MCF 10A (cell line): ENCODE measurements at regions not wholly inside any gene's neighbourhood (a gene's known extent, or its start where the extent isn't known, plus 50 kb on each side); places are given as distances from the start of the nearest gene placed in this dataset.

Source experiments
- BruUV-seq: library from RNA; stranded (reverse); fragments of 400-500 nt; replicated peaks from 2 replicates; lab custom pipeline; 2021; lab: Mats Ljungman, UMichigan
- CTCF ChIA-PET: fragments of 300-600 bp; sonication (Branson Sonifier 250); formaldehyde crosslinking; extraction: SDS; loops from one replicate; lab custom pipeline; 2021; ENCODE audit warnings: antibody characterized with exemption, inconsistent platforms; lab: Yijun Ruan, JAX
- POLR2A ChIA-PET: fragments of 300-600, 350-650 bp; sonication (Branson Sonifier 250); formaldehyde crosslinking; extraction: SDS; loops from one replicate; lab custom pipeline; 2020; ENCODE audit warnings: antibody characterized with exemption, inconsistent platforms; lab: Yijun Ruan, JAX
- DNase-seq: peaks from one replicate; pipeline ENCODE4 v3.0.0-alpha.2; 2018; ENCODE audit not compliant: unreplicated experiment
- H3K27ac Mint-ChIP-seq: one replicate; pipeline ENCODE4 v1.8.0; 2022; ENCODE audit warnings: mild to moderate bottlenecking, low read depth, mixed read lengths; ENCODE audit not compliant: unreplicated experiment
- H3K27me3 Mint-ChIP-seq: one replicate; pipeline ENCODE4 v1.8.0; 2022; ENCODE audit warnings: mixed read lengths; ENCODE audit not compliant: insufficient read depth, unreplicated experiment
- H3K36me3 Mint-ChIP-seq: one replicate; pipeline ENCODE4 v1.8.0; 2022; ENCODE audit warnings: mild to moderate bottlenecking, moderate library complexity, mixed read lengths; ENCODE audit not compliant: insufficient read depth, unreplicated experiment
- H3K4me1 Mint-ChIP-seq: one replicate; pipeline ENCODE4 v1.8.0; 2022; ENCODE audit warnings: mixed read lengths; ENCODE audit not compliant: insufficient read depth, unreplicated experiment
- H3K4me3 Mint-ChIP-seq: one replicate; pipeline ENCODE4 v1.8.0; 2022; ENCODE audit warnings: mild to moderate bottlenecking, moderate library complexity, mixed read lengths; ENCODE audit not compliant: unreplicated experiment
- H3K9me3 Mint-ChIP-seq: one replicate; pipeline ENCODE4 v1.8.0; 2022; ENCODE audit warnings: mixed read lengths; ENCODE audit not compliant: unreplicated experiment
- CTCF ChIP-seq: fragments of 200-600 bp; IDR thresholded peaks from one replicate; pipeline ENCODE4 v1.8.0; 2022; ENCODE audit warnings: antibody characterized with exemption, mild to moderate bottlenecking; ENCODE audit not compliant: unreplicated experiment
- intact Hi-C: fragments of 100-400 bp; cut with micrococcal nuclease; formaldehyde crosslinking; loops from 2 replicates; pipeline ENCODE4 v1.14.1; 2022

GRCh38 chr4:111464251-111465045, 680.8 kb upstream of the FAM241A start:
- Mint-ChIP-seq H3K4me1 (no peaks in the 10 kb centered on the region), H3K27me3 (no peaks in the 10 kb centered on the region), H3K4me3 (no peak overlapping the region), H3K9me3 (no peaks in the 10 kb centered on the region), H3K27ac (no peak overlapping the region), H3K36me3 (no peaks in the 10 kb centered on the region)
- TF ChIP-seq CTCF = no peak
- POLR2A ChIA-PET = no interaction called here
- no peak for DNase-seq
- intact Hi-C loops = no loop called here
- CTCF ChIA-PET = interaction anchor here (0.6 kb wide), 1 partner anchor 22 kb away, joined by 4 read pairs; no protein-coding TSS in a partner anchor
- no TSS peak for BruUV-seq

- no peak for TF ChIP-seq CTCF
- ChIA-PET CTCF (no interaction called here), POLR2A (no interaction called here)
- intact Hi-C loops = no loop called here
- DNase-seq = no peak
- H3K27me3 Mint-ChIP-seq = no peaks in the 10 kb centered on the region
- no TSS peak for BruUV-seq
- H3K27ac Mint-ChIP-seq = no peak overlapping the region
- H3K4me3 Mint-ChIP-seq = no peak overlapping the region
- H3K9me3 Mint-ChIP-seq = no peaks in the 10 kb centered on the region
- no peaks in the 10 kb centered on the region for H3K36me3 Mint-ChIP-seq
- H3K4me1 Mint-ChIP-seq = no peaks in the 10 kb centered on the region
Measured at GRCh38 chr4:111466811-111467604, 678.2 kb upstream of the FAM241A start.

- no peak overlapping the region for H3K4me3 Mint-ChIP-seq
- ChIA-PET CTCF (interaction anchor here (0.6 to 1.2 kb wide), 3 partner anchors 10 to 883 kb away, joined by 3 to 4 read pairs (median 4); no protein-coding TSS in a partner anchor), POLR2A (no interaction called here)
- no peaks in the 10 kb centered on the region for H3K36me3 Mint-ChIP-seq
- TF ChIP-seq CTCF = peak; percentile 25
- DNase-seq = peak; percentile 52
- H3K4me1 Mint-ChIP-seq = no peaks in the 10 kb centered on the region
- H3K27me3 Mint-ChIP-seq = no peaks in the 10 kb centered on the region
- no peak overlapping the region for H3K27ac Mint-ChIP-seq
- intact Hi-C loops = no loop called here
- no peaks in the 10 kb centered on the region for H3K9me3 Mint-ChIP-seq
- BruUV-seq = no TSS peak
Measured at GRCh38 chr4:111475001-111475400, 670.3 kb upstream of the FAM241A start.

- ChIA-PET POLR2A (no interaction called here), CTCF (interaction anchor here (0.6 to 1.2 kb wide), 3 partner anchors 10 to 1290 kb away, joined by 3 to 4 read pairs (median 3); no protein-coding TSS in a partner anchor)
- Mint-ChIP-seq H3K4me1 (no peaks in the 10 kb centered on the region), H3K9me3 (no peaks in the 10 kb centered on the region), H3K36me3 (no peaks in the 10 kb centered on the region), H3K27me3 (no peaks in the 10 kb centered on the region), H3K4me3 (no peak overlapping the region), H3K27ac (no peak overlapping the region)
- intact Hi-C loops = no loop called here
- no TSS peak for BruUV-seq
- TF ChIP-seq CTCF = no peak
- no peak for DNase-seq
Measured at GRCh38 chr4:111475666-111476065, 669.6 kb upstream of the FAM241A start.
